RWPE1 (cell line): ENCODE measurements at regions not wholly inside any gene's neighbourhood (a gene's known extent, or its start where the extent isn't known, plus 50 kb on each side); places are given as distances from the start of the nearest gene placed in this dataset.

Experiments
- CTCF ChIA-PET: fragments of 350-600 bp; sonication (Branson Sonifier 250); formaldehyde crosslinking; extraction: SDS; loops from one replicate; lab custom pipeline; 2021; lab: Yijun Ruan, JAX
- POLR2A ChIA-PET: fragments of 400-600 bp; formaldehyde crosslinking; extraction: SDS; loops from one replicate; lab custom pipeline; 2020; ENCODE audit warnings: antibody characterized with exemption; ENCODE audit not compliant: low non-redundant PET; lab: Yijun Ruan, JAX
- DNase-seq: peaks from one replicate; pipeline ENCODE4 v3.0.0; 2012; ENCODE audit warnings: low spot score
- H3K27ac ChIP-seq: fragments of 450-650 bp; 2 replicates; pipeline ENCODE4 v1.5.1; 2017
- CTCF ChIP-seq: fragments of 450-650 bp; conservative IDR thresholded peaks from 2 replicates; pipeline ENCODE4 v1.5.1; 2017; ENCODE audit warnings: low read depth, mild to moderate bottlenecking

DNA sequence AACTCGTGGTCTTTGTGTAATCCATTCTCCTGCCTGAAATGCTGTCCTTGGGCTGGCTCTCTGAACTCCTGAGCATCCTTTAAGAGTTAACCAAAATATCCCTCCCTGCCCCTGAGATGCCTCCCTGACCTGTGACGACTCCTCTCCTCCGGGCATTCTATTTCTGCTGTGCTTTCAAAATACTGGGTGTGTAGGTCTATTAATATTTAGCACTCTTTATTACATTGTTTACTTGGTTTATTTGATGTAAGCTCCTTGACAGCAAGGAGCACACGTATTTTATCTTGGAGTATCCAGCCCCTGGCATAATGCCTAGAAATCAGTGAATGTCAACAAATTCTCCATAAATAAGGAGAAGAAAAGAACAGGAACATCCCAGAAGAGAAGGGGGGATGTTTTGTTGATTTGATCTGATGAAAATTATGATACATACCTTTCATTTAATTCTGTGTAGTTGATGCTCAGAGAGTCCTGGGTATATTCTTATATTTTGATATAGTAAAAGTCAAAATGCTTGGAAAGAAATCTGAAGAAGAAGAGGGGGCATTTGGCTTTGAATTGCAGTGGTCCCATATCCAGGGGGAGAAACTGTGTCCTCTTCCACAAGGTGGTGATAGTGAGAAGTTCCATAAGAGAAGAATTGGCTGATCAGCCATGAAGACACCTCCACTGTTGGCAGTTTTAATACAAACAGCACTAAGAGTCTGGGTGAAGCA, 107.7 kb upstream of the MPP7 start:
- no peak for TF ChIP-seq CTCF
- ChIA-PET CTCF (interaction anchor here (0.5 to 1.7 kb wide), 4 partner anchors 17 to 188 kb away, joined by 3 to 6 read pairs (median 4); no protein-coding TSS in a partner anchor), POLR2A (no interaction called here)
- no peak for DNase-seq
- H3K27ac ChIP-seq = no peak overlapping the region

GRCh38 chr10:28411136-28411460, 108.2 kb upstream of the MPP7 start:
- peak overlapping the region; percentile 12; the same call in 1 of the 2 replicates for H3K27ac ChIP-seq
- DNase-seq = no peak
- no peak for TF ChIP-seq CTCF
- POLR2A ChIA-PET = no interaction called here
- CTCF ChIA-PET = interaction anchor here (0.8 to 1.7 kb wide), 2 partner anchors 17 to 101 kb away, joined by 4 to 6 read pairs; no protein-coding TSS in a partner anchor

DNA sequence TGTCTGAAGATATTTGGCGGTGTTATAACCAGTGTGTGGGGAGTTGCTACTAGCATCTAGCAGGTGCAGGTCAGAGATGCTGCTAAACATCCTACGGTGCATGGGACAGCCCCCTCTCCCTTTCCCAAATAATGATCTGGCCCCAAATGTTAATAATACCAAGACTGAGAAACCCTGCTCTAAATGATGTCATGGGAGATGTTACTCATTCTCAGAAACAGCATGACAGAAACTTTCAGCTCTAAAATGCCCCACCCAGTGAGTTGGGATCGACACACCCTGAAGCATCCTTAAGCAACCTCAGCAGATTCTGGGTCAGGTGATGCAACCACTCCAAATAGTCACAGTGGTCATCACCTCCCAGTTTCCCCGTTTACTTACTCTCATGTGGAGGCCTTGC, 108.8 kb upstream of the MPP7 start:
- DNase-seq = peak; percentile 36
- ChIA-PET POLR2A (no interaction called here), CTCF (interaction anchor here (0.8 kb wide), 1 partner anchor 102 kb away, joined by 4 read pairs; no protein-coding TSS in a partner anchor)
- no peak overlapping the region; the same call in 1 of the 2 replicates for H3K27ac ChIP-seq
- TF ChIP-seq CTCF = no peak

DNA sequence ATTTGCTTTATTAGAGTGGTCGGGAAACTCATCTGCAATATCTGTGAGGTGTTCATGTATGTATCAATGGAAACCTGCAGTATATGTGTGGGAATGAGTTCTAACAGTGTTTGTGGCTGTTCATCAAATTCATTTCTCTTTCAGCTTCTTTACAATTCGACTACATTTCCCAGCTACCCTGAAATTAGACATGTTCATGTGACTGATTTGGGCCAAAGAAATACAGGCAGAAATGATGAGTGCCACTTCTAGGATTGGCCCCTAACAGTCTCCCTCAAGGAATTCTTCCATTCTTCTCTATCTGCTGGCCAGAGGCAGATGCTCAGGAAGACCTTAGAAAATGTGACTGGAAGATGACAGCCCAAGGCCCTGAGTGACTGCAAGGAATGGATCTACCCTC, 114.8 kb upstream of the WAC start:
- CTCF ChIA-PET = no interaction called here
- no peak for TF ChIP-seq CTCF
- DNase-seq = no peak

DNA sequence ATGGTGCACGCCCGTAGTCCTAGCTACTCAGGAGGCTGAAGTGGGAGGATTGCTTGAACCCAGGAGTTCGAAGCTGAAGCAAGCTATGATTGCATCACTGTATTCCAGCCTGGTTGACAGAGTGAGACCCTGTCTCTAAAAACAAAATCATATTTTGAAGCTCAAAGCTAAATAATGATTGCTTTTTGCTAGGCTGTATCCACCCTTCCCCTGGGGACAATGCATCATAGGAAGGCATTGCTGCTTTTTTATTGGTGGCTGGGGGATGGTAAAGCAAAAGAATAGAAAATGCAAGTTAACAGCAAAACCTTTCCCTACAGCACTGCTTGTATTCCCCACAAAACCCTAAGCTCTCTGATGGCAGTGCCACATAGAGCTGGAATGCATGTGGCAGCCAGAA, 107.5 kb upstream of the WAC start:
- DNase-seq = no peak
- POLR2A ChIA-PET = no interaction called here
- CTCF ChIA-PET = interaction anchor here (0.6 kb wide), 1 partner anchor 608 kb away, joined by 6 read pairs; no protein-coding TSS in a partner anchor
- no peak for TF ChIP-seq CTCF
- no peak overlapping the region for H3K27ac ChIP-seq

More for the DNA sequence above, 114.8 kb upstream of the WAC start:
- H3K27ac ChIP-seq = no peak overlapping the region
- POLR2A ChIA-PET = no interaction called here

DNA sequence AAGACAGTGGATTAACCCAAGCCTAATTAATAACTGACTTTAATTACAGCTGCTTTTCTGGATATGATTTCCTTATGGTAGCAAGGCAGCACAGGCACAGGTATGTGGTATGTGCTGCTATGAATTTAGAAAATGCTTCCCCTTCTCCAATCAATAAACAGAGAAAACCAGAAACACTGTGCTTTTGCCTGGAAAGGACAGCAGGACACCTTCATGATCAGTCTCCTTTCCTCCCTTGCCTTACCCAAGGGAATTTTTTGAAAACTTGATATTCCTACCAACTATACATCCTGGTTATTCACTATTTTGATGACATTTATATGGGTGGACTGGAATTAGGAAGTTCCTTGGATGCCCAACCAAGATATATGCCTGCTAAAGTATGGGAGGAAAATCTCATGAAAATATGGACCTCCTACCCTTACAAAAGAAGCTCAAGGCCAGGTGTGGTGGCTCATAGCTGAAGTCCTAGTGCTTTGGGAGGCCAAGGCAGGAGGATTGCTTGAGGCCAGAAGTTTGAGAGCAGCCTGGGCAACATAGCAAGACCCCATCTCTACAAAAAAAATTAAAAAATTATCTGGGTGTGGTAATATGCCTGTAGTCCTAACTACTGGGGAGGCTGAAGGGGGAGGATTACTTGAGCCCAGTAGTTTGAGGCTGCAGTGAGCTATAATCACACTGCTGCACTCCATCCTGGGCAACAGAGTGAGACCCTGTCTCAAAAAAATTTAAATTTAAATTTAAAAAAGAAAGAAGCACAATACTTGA, 106.3 kb upstream of the WAC start:
- ChIA-PET POLR2A (interaction anchor here (0.6 kb wide), 1 partner anchor 112 kb away, joined by 5 read pairs; no protein-coding TSS in a partner anchor), CTCF (no interaction called here)
- no peak for TF ChIP-seq CTCF
- no peak for DNase-seq
- H3K27ac ChIP-seq = no peak overlapping the region
